NT2/D1 (cell line): ENCODE measurements at regions not wholly inside any gene's neighbourhood (a gene's known extent, or its start where the extent isn't known, plus 50 kb on each side); places are given as distances from the start of the nearest gene placed in this dataset.

Source experiments
- SUZ12 ChIP-seq: IDR thresholded peaks from 2 replicates; pipeline ENCODE4 v1.6.1; 2011; ENCODE audit not compliant: insufficient read length, insufficient read depth; ENCODE audit errors: extremely low read depth
- YY1 ChIP-seq: IDR thresholded peaks from 2 replicates; pipeline ENCODE4 v1.6.1; 2011; ENCODE audit not compliant: insufficient read length, insufficient read depth
- ZNF274 ChIP-seq: IDR thresholded peaks from 2 replicates; pipeline ENCODE4 v1.6.1; 2011; ENCODE audit warnings: mild to moderate bottlenecking, low read depth, low read length

GRCh38 chr20:11726026-11726425, 191.7 kb upstream of the BTBD3 start:
- TF ChIP-seq ZNF274 = no peak
- no peak for TF ChIP-seq YY1
- TF ChIP-seq SUZ12 = no peak
